CD4-positive, alpha-beta T cell (primary cell): ENCODE measurements at regions not wholly inside any gene's neighbourhood (a gene's known extent, or its start where the extent isn't known, plus 50 kb on each side); places are given as distances from the start of the nearest gene placed in this dataset.
A peak's percentile ranks its signal among the peaks of the same experiment; 100 is the strongest.

ENCODE experiments used
- ATAC-seq: fragments of 200-7000 bp; cut with Tn5 transposase; one replicate; pipeline ENCODE4 v1.10.0; 2022; ENCODE audit warnings: mild to moderate bottlenecking; ENCODE audit not compliant: poor library complexity
- CTCF ChIA-PET: fragments of 350-600 bp; sonication (Branson Sonifier 250); formaldehyde crosslinking; loops from one replicate; lab custom pipeline; 2021; ENCODE audit warnings: antibody characterized with exemption, inconsistent platforms; lab: Charles Lee
- POLR2A ChIA-PET: fragments of 350-600 bp; sonication (Branson Sonifier 250); formaldehyde crosslinking; loops from one replicate; lab custom pipeline; 2021; ENCODE audit warnings: antibody characterized with exemption, inconsistent platforms; lab: Charles Lee
- DNase-seq, 14 experiments: peaks; one replicate each; pipeline ENCODE4 v3.0.0-alpha.2; 2013 to 2020; ENCODE audit warnings: mixed read lengths in 2 of 14
- H3K27ac ChIP-seq, 2 donors: one replicate each; pipeline versions ENCODE4 v1.5.1 to v1.7.0; 2013; ENCODE audit warnings: low read length in 2 of 2, low read depth in 1 of 2, mild to moderate bottlenecking in 1 of 2
- H3K27me3 ChIP-seq, 2 experiments: 1 replicate in 1 of 2; 2 replicates in 1 of 2; pipeline versions ENCODE4 v1.6.1 to v1.7.0; 2013; ENCODE audit warnings: low read length in 2 of 2, control low read depth in 1 of 2, mild to moderate bottlenecking in 1 of 2, moderate library complexity in 1 of 2; ENCODE audit not compliant: insufficient read depth in 2 of 2, control insufficient read depth in 1 of 2
- H3K36me3 ChIP-seq: one replicate; pipeline ENCODE4 v1.6.1; 2013; ENCODE audit warnings: low read length, control low read depth; ENCODE audit not compliant: insufficient read depth
- H3K4me1 ChIP-seq: one replicate; pipeline ENCODE4 v1.6.1; 2013; ENCODE audit warnings: low read length, control low read depth; ENCODE audit not compliant: insufficient read depth
- H3K4me3 ChIP-seq: one replicate; pipeline ENCODE4 v1.5.1; 2013; ENCODE audit warnings: mild to moderate bottlenecking, low read length, moderate library complexity
- H3K9me3 ChIP-seq, 2 experiments: 1 replicate in 1 of 2; 2 replicates in 1 of 2; pipeline versions ENCODE4 v1.6.1 to v1.7.0; 2013; ENCODE audit warnings: low read length in 2 of 2, mild to moderate bottlenecking in 2 of 2, control low read depth in 1 of 2, moderate library complexity in 1 of 2; ENCODE audit not compliant: control insufficient read depth in 1 of 2, insufficient read depth in 1 of 2
- H3K27ac Mint-ChIP-seq: one replicate; pipeline ENCODE4 v1.8.0; 2020; ENCODE audit warnings: mixed read lengths
- H3K27me3 Mint-ChIP-seq: one replicate; pipeline ENCODE4 v1.8.0; 2021; ENCODE audit warnings: mixed read lengths
- H3K36me3 Mint-ChIP-seq: one replicate; pipeline ENCODE4 v1.8.0; 2021; ENCODE audit warnings: low read depth, mixed read lengths
- H3K4me1 Mint-ChIP-seq: one replicate; pipeline ENCODE4 v1.8.0; 2021; ENCODE audit warnings: low read depth, mixed read lengths
- H3K4me3 Mint-ChIP-seq: one replicate; pipeline ENCODE4 v1.8.0; 2020; ENCODE audit warnings: mild to moderate bottlenecking, mixed read lengths
- H3K9me3 Mint-ChIP-seq: one replicate; pipeline ENCODE4 v1.8.0; 2020; ENCODE audit warnings: mixed read lengths
- CTCF ChIP-seq: fragments of 200-600 bp; IDR thresholded peaks from one replicate; pipeline ENCODE4 v1.8.0; 2022; ENCODE audit warnings: antibody characterized with exemption, mild to moderate bottlenecking
- intact Hi-C, 2 experiments: fragments of 100-400 bp; cut with DNase I in 1 of 2; cut with micrococcal nuclease in 1 of 2; formaldehyde crosslinking; loops; one replicate each; pipeline versions ENCODE4 v1.15.1 to v1.9.0; 2023 to 2025; cut with DNase I, micrococcal nuclease

- H3K9me3 ChIP-seq, result no peaks in the 10 kb centered on the region
- Mint-ChIP-seq H3K27me3 (no peaks in the 10 kb centered on the region), H3K4me3 (no peak overlapping the region), H3K9me3 (no peaks in the 10 kb centered on the region), H3K27ac (no peak overlapping the region), H3K36me3 (no peaks in the 10 kb centered on the region), H3K4me1 (peaks cover 6% of the 10 kb centered on the region)
- H3K36me3 ChIP-seq, result no peaks in the 10 kb centered on the region
- ChIA-PET POLR2A (no interaction called here), CTCF (no interaction called here)
- ATAC-seq (no peak), DNase-seq (no peak)
- no peaks in the 10 kb centered on the region for H3K4me1 ChIP-seq
- H3K27me3 ChIP-seq, result no peaks in the 10 kb centered on the region
- H3K27ac ChIP-seq, result no peak overlapping the region
- intact Hi-C loops, result no loop called here
- no peak for TF ChIP-seq CTCF
- H3K4me3 ChIP-seq, result no peak overlapping the region
These were observed 207.5 kb downstream of the RPLP1 start for GRCh38 chr15:69660114-69660513.

GRCh38 chr15:69660658-69661405 is 208.2 kb downstream of the RPLP1 start:
- no peak for TF ChIP-seq CTCF
- peaks cover 6% of the 10 kb centered on the region for H3K4me1 Mint-ChIP-seq
- CTCF ChIA-PET, result no interaction called here
- no peak overlapping the region for H3K27ac Mint-ChIP-seq
- intact Hi-C loops, result no loop called here
- no peaks in the 10 kb centered on the region for H3K27me3 ChIP-seq
- peak in 1 of 14 experiments; percentile 15 for DNase-seq
- peaks cover 6% of the 10 kb centered on the region for H3K4me1 ChIP-seq
- no peaks in the 10 kb centered on the region for H3K27me3 Mint-ChIP-seq
- H3K27ac ChIP-seq, result no peak overlapping the region
- H3K9me3 ChIP-seq, result no peaks in the 10 kb centered on the region
- no peaks in the 10 kb centered on the region for H3K36me3 Mint-ChIP-seq
- H3K4me3 Mint-ChIP-seq, result no peak overlapping the region
- no peaks in the 10 kb centered on the region for H3K36me3 ChIP-seq
- no peak overlapping the region for H3K4me3 ChIP-seq
- no peak for ATAC-seq
- no peaks in the 10 kb centered on the region for H3K9me3 Mint-ChIP-seq
- POLR2A ChIA-PET, result no interaction called here

GRCh38 chr15:69661446-69661845 is 208.8 kb downstream of the RPLP1 start:
- no peak overlapping the region for H3K4me3 ChIP-seq
- H3K36me3 Mint-ChIP-seq, result no peaks in the 10 kb centered on the region
- no peak for TF ChIP-seq CTCF
- ChIA-PET CTCF (no interaction called here), POLR2A (no interaction called here)
- intact Hi-C loops, result no loop called here
- H3K4me3 Mint-ChIP-seq, result no peak overlapping the region
- H3K9me3 ChIP-seq, result no peaks in the 10 kb centered on the region
- H3K9me3 Mint-ChIP-seq, result no peaks in the 10 kb centered on the region
- H3K4me1 ChIP-seq, result peaks cover 12% of the 10 kb centered on the region
- H3K27ac Mint-ChIP-seq, result no peak overlapping the region
- no peaks in the 10 kb centered on the region for H3K27me3 Mint-ChIP-seq
- H3K27me3 ChIP-seq, result no peaks in the 10 kb centered on the region
- no peaks in the 10 kb centered on the region for H3K36me3 ChIP-seq
- H3K4me1 Mint-ChIP-seq, result peaks cover 9% of the 10 kb centered on the region
- no peak for DNase-seq
- H3K27ac ChIP-seq, result no peak overlapping the region
- ATAC-seq, result no peak
